ENCODE measurements at regions not wholly inside any gene's neighbourhood (a gene's known extent, or its start where the extent isn't known, plus 50 kb on each side); places are given as distances from the start of the nearest gene placed in this dataset.

GRCh38 chr18:47331641-47332040 is 80.2 kb upstream of the SKOR2 start:
- Histone ChIP-seq H3K79me2 (replicated peaks; ENCODE audit: insufficient read depth) (no peaks in the 10 kb centered on the region), H3K4me2 (no peak overlapping the region), H3K27me3 (ENCODE audit: insufficient read depth) (no peaks in the 10 kb centered on the region), H3K36me3 (ENCODE audit: insufficient read depth) (no peaks in the 10 kb centered on the region), H3K9me2 (ENCODE audit: insufficient read depth) (no peaks in the 10 kb centered on the region), H3K4me3 (no peak overlapping the region), H3K4me1 (ENCODE audit: insufficient read depth) (peaks cover 4% of the 10 kb centered on the region), H2AFZ (no peak overlapping the region), H4K20me1 (replicated peaks; ENCODE audit: insufficient read depth) (no peaks in the 10 kb centered on the region), H3K27ac (ENCODE audit: low read depth) (no peak overlapping the region), H3F3A (replicated peaks; ENCODE audit: low read depth) (no peaks in the 10 kb centered on the region)
- no peak overlapping the region for H3K27ac Mint-ChIP-seq
- DNase-seq (ENCODE audit: low spot score) = no peak
- no peak for TF ChIP-seq CTCF (conservative IDR thresholded peaks at IDR 0.05; ENCODE audit: low read depth in 2 of 2)
- TF ChIP-seq ZNF331 (CRISPR knock-in tag; IDR thresholded peaks at IDR 0.05; ENCODE audit: low read depth) = no peak
- no peak for TF ChIP-seq EZH2phosphoT487 (IDR thresholded peaks at IDR 0.05; ENCODE audit: unreplicated experiment)
- no peak for TF ChIP-seq JUNB (IDR thresholded peaks at IDR 0.05; ENCODE audit: unreplicated experiment)
- TF ChIP-seq CREB1 (CRISPR knock-in tag; IDR thresholded peaks at IDR 0.05; ENCODE audit: low read depth) = no peak
- TF ChIP-seq ETS1 (IDR thresholded peaks at IDR 0.05) = no peak
- no peak for TF ChIP-seq ZNF114 (CRISPR knock-in tag; IDR thresholded peaks at IDR 0.05)
- TF ChIP-seq ZNF462 (CRISPR knock-in tag; IDR thresholded peaks at IDR 0.05) = no peak
- no peak for TF ChIP-seq REST (IDR thresholded peaks at IDR 0.05; ENCODE audit: unreplicated experiment)
- TF ChIP-seq POLR2AphosphoS5 (IDR thresholded peaks at IDR 0.05; ENCODE audit: low read depth) = no peak
- no peak for TF ChIP-seq NANOG (IDR thresholded peaks at IDR 0.05; ENCODE audit: borderline replicate concordance)
- no peak for TF ChIP-seq EZH2 (IDR thresholded peaks at IDR 0.05; ENCODE audit: low read depth, unreplicated experiment)
- ATAC-seq = no peak
- H3K4me1 Mint-ChIP-seq = peaks cover 11% of the 10 kb centered on the region
- H3K4me3 Mint-ChIP-seq = no peak overlapping the region
- no peaks in the 10 kb centered on the region for H3K9me3 Mint-ChIP-seq
- H3K27me3 Mint-ChIP-seq (ENCODE audit: insufficient read depth, low read depth, poor library complexity) = peaks cover 13% of the 10 kb centered on the region
- no peaks in the 10 kb centered on the region for H3K36me3 Mint-ChIP-seq (ENCODE audit: low read depth)
